ENCODE measurements at regions not wholly inside any gene's neighbourhood (a gene's known extent, or its start where the extent isn't known, plus 50 kb on each side); places are given as distances from the start of the nearest gene placed in this dataset.
"Not testable (repeated sequence)": the region's sequence is repeated elsewhere in the genome, so short reads cannot be mapped to it uniquely, and the experiment has no call there.

GRCh38 chr11:95435628-95436353 is 204.8 kb upstream of the SESN3 start:
- no peak for DNase-seq (ENCODE audit: low read depth)

GRCh38 chr11:95435192-95435591 is 204.2 kb upstream of the SESN3 start:
- DNase-seq (ENCODE audit: low read depth) = no peak

- DNase-seq (ENCODE audit: low read depth) = no peak
Measured at GRCh38 chr11:95434489-95435057, 203.6 kb upstream of the SESN3 start.

GRCh38 chr11:95434009-95434408 is 203.0 kb upstream of the SESN3 start:
- DNase-seq (ENCODE audit: low read depth) = no peak

- DNase-seq (ENCODE audit: low read depth) = no peak
Measured at GRCh38 chr11:95432714-95433503, 201.9 kb upstream of the SESN3 start.

- DNase-seq (ENCODE audit: low read depth) = no peak
Measured at GRCh38 chr11:95429376-95429907, 198.4 kb upstream of the SESN3 start.

GRCh38 chr11:95426823-95427462 is 195.9 kb upstream of the SESN3 start:
- no peak for DNase-seq (ENCODE audit: low read depth)

GRCh38 chr11:95419915-95420314 is 188.9 kb upstream of the SESN3 start:
- no peak for DNase-seq (ENCODE audit: low read depth)

GRCh38 chr11:95418916-95419315 is 187.9 kb upstream of the SESN3 start:
- DNase-seq (ENCODE audit: low read depth) = no peak

- DNase-seq (ENCODE audit: low read depth) = no peak
Measured at GRCh38 chr11:95417832-95418231, 186.8 kb upstream of the SESN3 start.

GRCh38 chr11:95415837-95416304 is 184.9 kb upstream of the SESN3 start:
- no peak for DNase-seq (ENCODE audit: low read depth)

GRCh38 chr11:95414217-95414616 is 183.2 kb upstream of the SESN3 start:
- DNase-seq (ENCODE audit: low read depth) = no peak

GRCh38 chr11:95413761-95414160 is 182.8 kb upstream of the SESN3 start:
- no peak for DNase-seq (ENCODE audit: low read depth)

- DNase-seq (ENCODE audit: low read depth) = no peak
Measured at GRCh38 chr11:95413021-95413420, 182.0 kb upstream of the SESN3 start.

- DNase-seq (ENCODE audit: low read depth) = no peak
Measured at GRCh38 chr11:95412074-95412473, 181.1 kb upstream of the SESN3 start.

- not testable (repeated sequence) for DNase-seq (ENCODE audit: low read depth)
Measured at GRCh38 chr11:95410707-95411106, 179.7 kb upstream of the SESN3 start.

- DNase-seq (ENCODE audit: low read depth) = no peak
Measured at GRCh38 chr11:95406271-95406670, 175.3 kb upstream of the SESN3 start.

GRCh38 chr11:95404370-95404769 is 173.4 kb upstream of the SESN3 start:
- no peak for DNase-seq (ENCODE audit: low read depth)

GRCh38 chr11:95398437-95399112 is 167.6 kb upstream of the SESN3 start:
- DNase-seq (ENCODE audit: low read depth) = no peak

GRCh38 chr11:95392644-95393043 is 161.6 kb upstream of the SESN3 start:
- no peak for DNase-seq (ENCODE audit: low read depth)

- DNase-seq (ENCODE audit: low read depth) = no peak
Measured at GRCh38 chr11:95389427-95389826, 158.4 kb upstream of the SESN3 start.

GRCh38 chr11:95388086-95388485 is 157.1 kb upstream of the SESN3 start:
- no peak for DNase-seq (ENCODE audit: low read depth)

All from HS-27A (cell line).